Fibroblast of mammary gland (primary cell): ENCODE measurements at regions not wholly inside any gene's neighbourhood (a gene's known extent, or its start where the extent isn't known, plus 50 kb on each side); places are given as distances from the start of the nearest gene placed in this dataset.

Source experiments
- DNase-seq: peaks from one replicate; pipeline ENCODE4 v3.0.0-alpha.2; 2010; ENCODE audit warnings: low read depth
- H3K4me3 ChIP-seq: 2 replicates; pipeline ENCODE4 v1.5.1; 2011; ENCODE audit warnings: low read depth, mild to moderate bottlenecking, low read length, moderate library complexity; ENCODE audit not compliant: control insufficient read depth
- TF ChIP-seq, protein P1 (sequence below): conservative IDR thresholded peaks from 2 replicates; pipeline ENCODE4 v1.5.1; 2011; ENCODE audit warnings: low read depth, low read length, inconsistent platforms; ENCODE audit not compliant: control insufficient read depth, insufficient read depth

DNA sequence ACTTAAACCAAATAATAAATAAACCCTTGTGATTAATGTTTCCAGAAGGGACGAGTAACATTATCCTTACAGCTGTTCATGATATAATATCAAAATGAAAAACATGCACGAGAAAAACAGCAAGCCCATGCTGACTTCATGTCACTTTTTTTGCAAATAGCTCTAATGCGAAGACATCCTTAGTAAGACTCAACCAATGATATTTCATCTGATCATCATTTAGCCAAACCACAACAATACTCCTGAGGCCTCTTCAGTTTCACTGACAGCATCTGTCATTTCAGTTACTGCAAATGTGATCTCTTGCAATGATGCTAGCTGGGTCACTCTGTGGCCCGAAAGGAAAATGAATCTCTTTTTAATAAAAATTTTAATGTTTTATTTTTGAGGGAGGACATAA lies 74.0 kb downstream of the POLR2M start:
- TF ChIP-seq, protein P1, sequence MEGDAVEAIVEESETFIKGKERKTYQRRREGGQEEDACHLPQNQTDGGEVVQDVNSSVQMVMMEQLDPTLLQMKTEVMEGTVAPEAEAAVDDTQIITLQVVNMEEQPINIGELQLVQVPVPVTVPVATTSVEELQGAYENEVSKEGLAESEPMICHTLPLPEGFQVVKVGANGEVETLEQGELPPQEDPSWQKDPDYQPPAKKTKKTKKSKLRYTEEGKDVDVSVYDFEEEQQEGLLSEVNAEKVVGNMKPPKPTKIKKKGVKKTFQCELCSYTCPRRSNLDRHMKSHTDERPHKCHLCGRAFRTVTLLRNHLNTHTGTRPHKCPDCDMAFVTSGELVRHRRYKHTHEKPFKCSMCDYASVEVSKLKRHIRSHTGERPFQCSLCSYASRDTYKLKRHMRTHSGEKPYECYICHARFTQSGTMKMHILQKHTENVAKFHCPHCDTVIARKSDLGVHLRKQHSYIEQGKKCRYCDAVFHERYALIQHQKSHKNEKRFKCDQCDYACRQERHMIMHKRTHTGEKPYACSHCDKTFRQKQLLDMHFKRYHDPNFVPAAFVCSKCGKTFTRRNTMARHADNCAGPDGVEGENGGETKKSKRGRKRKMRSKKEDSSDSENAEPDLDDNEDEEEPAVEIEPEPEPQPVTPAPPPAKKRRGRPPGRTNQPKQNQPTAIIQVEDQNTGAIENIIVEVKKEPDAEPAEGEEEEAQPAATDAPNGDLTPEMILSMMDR, result no peak

DNA sequence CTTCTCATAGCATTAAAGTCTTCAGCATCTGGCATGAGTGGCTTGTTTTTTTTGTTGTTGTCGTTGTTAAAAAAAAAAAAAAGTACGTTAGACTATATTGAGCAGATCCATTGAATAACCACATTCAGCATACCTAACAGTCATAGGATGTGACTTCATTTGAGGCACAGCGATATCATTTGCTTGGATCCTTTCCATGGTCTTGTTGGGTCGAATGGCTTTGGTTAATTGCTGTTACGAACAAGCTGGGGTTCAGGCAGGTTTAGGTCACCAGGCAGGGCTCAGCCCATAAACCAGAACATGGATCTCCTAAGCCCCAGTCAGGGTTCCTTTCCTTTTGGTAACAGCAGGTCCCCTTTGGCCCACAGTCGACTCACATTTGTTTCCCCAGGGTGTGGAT lies 76.2 kb downstream of the POLR2M start:
- H3K4me3 ChIP-seq, result no peak overlapping the region
- TF ChIP-seq, protein P1, result no peak
- DNase-seq, result peak; percentile 30

More for the DNA sequence above, 74.0 kb downstream of the POLR2M start:
- H3K4me3 ChIP-seq, result no peak overlapping the region
- peak; percentile 24 for DNase-seq

DNA sequence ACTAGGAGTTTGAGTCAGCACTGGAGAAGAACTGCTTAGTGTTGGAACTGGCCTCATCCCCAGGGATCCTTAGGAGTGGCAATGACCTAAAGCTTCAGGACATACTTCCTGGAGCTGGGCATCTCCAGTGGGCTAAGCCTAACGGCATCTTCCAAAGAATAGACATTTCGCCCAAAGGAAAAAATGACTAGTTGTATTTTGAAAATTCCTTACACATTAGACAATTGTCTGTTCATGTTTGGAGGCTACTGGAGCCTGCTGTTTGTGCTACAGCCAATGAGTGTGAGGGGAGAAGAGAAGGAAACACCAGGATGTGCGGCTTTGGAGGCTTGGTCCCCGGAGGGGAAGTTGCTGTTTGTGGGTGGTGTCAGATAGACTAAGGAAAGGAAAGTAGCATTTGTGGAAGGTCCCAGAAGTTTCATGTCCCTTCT lies 77.6 kb downstream of the POLR2M start:
- DNase-seq, result peak; percentile 55

DNA sequence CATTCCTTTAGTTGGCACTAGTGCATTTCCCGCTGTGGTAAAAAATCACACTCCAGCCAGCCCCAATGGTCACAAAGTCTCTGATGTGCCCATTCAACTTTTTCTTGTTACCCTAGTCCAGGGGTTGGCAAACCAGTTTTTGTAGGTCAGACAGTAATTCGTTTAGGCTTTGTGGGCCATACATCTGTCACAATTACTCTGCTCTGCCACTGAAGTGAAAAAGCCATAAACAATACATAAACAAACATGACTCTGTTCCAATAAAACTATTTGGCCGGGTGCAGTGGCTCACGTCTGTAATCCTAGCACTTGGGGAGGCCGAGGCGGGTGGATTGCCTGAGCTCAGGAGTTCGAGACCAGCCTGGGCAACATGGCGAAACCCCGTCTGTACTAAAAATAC lies 78.5 kb downstream of the POLR2M start:
- no peak overlapping the region for H3K4me3 ChIP-seq
- DNase-seq, result no peak
- TF ChIP-seq, protein P1, result no peak

More for the DNA sequence above, 77.6 kb downstream of the POLR2M start:
- TF ChIP-seq, protein P1, result no peak
- no peak overlapping the region for H3K4me3 ChIP-seq

DNA sequence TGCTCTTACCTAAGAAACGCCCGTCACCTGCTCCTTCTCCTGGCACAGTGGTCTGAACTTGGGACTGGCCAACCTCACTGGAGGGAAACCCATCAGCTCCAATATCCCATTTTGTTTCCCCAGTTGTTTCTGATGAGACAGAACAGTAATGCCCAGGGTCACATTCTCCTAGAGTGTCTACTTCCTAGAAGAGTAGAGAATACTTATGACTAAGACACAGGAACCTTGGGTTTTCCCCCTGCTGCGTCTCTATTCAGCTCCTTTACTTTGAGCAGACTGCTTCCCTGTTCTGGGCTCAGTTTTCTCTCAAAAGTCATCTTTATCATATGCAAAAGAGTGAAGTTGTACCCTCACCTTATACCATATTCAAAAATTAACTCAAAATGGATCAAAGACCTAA lies 79.4 kb downstream of the POLR2M start:
- no peak for DNase-seq
- H3K4me3 ChIP-seq, result no peak overlapping the region
- TF ChIP-seq, protein P1, result no peak

DNA sequence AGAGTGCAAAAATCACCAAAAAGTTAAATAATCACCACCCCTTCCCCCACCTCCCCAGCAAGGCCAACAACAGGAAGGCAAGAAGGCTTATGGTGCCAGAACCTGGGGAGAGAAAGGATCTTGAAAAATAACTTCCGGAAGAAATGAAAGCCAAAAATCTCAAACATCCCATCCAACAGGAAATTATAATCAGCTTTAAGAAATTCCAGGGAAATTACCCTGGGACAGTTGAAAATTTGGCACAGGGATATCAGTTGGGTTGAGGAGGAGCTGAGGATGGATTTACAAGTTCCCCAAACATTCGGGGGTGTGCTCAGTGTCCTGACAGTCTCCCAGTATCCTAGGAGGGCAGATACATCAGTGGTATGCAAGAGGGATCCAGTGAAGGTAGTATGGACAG lies 82.7 kb downstream of the POLR2M start:
- no peak overlapping the region for H3K4me3 ChIP-seq
- TF ChIP-seq, protein P1, result no peak
- no peak for DNase-seq

DNA sequence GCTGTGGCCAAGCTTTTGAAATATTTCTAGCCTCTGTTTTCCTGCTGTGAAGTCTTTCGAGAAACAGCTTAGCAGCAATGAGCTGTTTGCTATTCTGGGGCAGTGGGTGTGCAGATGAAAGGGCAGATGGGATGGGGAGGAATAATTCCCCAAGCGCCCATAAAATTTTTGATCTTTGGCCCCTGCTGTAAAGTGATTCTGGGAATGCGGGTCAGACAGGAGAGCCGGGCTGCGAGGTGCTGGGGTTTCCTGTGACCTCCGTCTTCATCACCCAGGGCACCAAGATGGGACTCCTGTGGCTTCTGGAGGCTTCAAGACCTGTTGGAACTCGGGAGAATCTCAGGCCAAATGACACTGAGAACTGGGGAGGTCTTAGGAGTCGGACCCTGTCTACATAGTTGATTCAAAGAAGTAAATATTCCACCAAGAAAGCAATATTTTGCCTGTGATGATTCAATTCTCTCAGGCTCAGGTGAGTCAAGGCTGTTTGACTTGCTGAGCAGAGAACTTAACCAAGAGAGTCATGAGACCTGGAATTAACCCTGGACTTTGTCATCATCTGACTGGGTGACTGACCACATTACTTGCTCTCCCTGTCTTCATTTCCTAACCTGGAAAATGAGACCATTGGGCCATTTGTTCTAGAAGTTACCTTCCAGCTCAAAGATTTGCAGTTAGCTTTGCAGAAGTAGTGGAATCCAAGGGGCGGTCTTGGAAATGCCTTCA lies 86.4 kb downstream of the POLR2M start:
- TF ChIP-seq, protein P1, result no peak
- no peak for DNase-seq
- no peak overlapping the region for H3K4me3 ChIP-seq
